Right hindlimb (tissue), 1 donor: ENCODE measurements at regions not wholly inside any gene's neighbourhood (a gene's known extent, or its start where the extent isn't known, plus 50 kb on each side); places are given as distances from the start of the nearest gene placed in this dataset.

Experiments
- DNase-seq: peaks from one replicate; pipeline ENCODE4 v3.0.0-alpha.2; 2018

- DNase-seq: no peak
Measured at GRCh38 chr11:96620464-96621044, 230.7 kb downstream of the JRKL start.

- DNase-seq: no peak
Measured at GRCh38 chr11:96621161-96621560, 231.3 kb downstream of the JRKL start.

GRCh38 chr11:96622026-96622634 lies 232.3 kb downstream of the JRKL start:
- DNase-seq: no peak

- no peak for DNase-seq
Measured at GRCh38 chr11:96624126-96624525, 234.3 kb downstream of the JRKL start.

- DNase-seq: no peak
Measured at GRCh38 chr11:96627376-96627775, 237.6 kb downstream of the JRKL start.

- DNase-seq: no peak
Measured at GRCh38 chr11:96635655-96636054, 245.8 kb downstream of the JRKL start.

GRCh38 chr11:96641261-96641660 lies 251.4 kb downstream of the JRKL start:
- no peak for DNase-seq

GRCh38 chr11:96642583-96642982 lies 252.8 kb downstream of the JRKL start:
- no peak for DNase-seq

- no peak for DNase-seq
Measured at GRCh38 chr11:96643173-96643572, 253.4 kb downstream of the JRKL start.

GRCh38 chr11:96647621-96648020 lies 257.8 kb downstream of the JRKL start:
- DNase-seq: no peak

- no peak for DNase-seq
Measured at GRCh38 chr11:96648991-96649390, 259.2 kb downstream of the JRKL start.

GRCh38 chr11:96652516-96652915 lies 262.7 kb downstream of the JRKL start:
- DNase-seq: no peak

GRCh38 chr11:96655474-96655873 lies 265.7 kb downstream of the JRKL start:
- DNase-seq: no peak

- no peak for DNase-seq
Measured at GRCh38 chr11:96658436-96658835, 268.6 kb downstream of the JRKL start.

- DNase-seq: no peak
Measured at GRCh38 chr11:96664110-96664509, 274.3 kb downstream of the JRKL start.

- DNase-seq: no peak
Measured at GRCh38 chr11:96680211-96681018, 290.6 kb downstream of the JRKL start.

GRCh38 chr11:96681019-96681716 lies 291.4 kb downstream of the JRKL start:
- no peak for DNase-seq

- DNase-seq: no peak
Measured at GRCh38 chr11:96694338-96694737, 304.5 kb downstream of the JRKL start.

- no peak for DNase-seq
Measured at GRCh38 chr11:96696731-96697130, 306.9 kb downstream of the JRKL start.

- no peak for DNase-seq
Measured at GRCh38 chr11:96697466-96697865, 307.7 kb downstream of the JRKL start.

- DNase-seq: no peak
Measured at GRCh38 chr11:96704847-96705246, 315.0 kb downstream of the JRKL start.

- DNase-seq: no peak
Measured at GRCh38 chr11:96706761-96707160, 316.9 kb downstream of the JRKL start.

- DNase-seq: no peak
Measured at GRCh38 chr11:96707273-96707672, 317.5 kb downstream of the JRKL start.
